Suprapubic skin (tissue), 4 donors: ENCODE measurements at regions not wholly inside any gene's neighbourhood (a gene's known extent, or its start where the extent isn't known, plus 50 kb on each side); places are given as distances from the start of the nearest gene placed in this dataset.

Experiments used
- DNase-seq, 2 donors: peaks; one replicate each; pipeline ENCODE4 v3.0.0-alpha.2; 2019; ENCODE audit warnings: low spot score in 2 of 2
- H3K27ac ChIP-seq: fragments of 200-600 bp; sonication (generic); one replicate; pipeline ENCODE4 v1.5.1; 2019
- H3K27me3 ChIP-seq: fragments of 200-600 bp; sonication (generic); one replicate; pipeline ENCODE4 v1.5.1; 2019
- H3K36me3 ChIP-seq: fragments of 200-600 bp; sonication (generic); one replicate; pipeline ENCODE4 v1.5.1; 2019
- H3K4me1 ChIP-seq: fragments of 200-600 bp; sonication (generic); one replicate; pipeline ENCODE4 v1.5.1; 2019
- H3K4me3 ChIP-seq: fragments of 200-600 bp; sonication (generic); one replicate; pipeline ENCODE4 v1.5.1; 2019; ENCODE audit warnings: mild to moderate bottlenecking
- H3K9me3 ChIP-seq: fragments of 200-600 bp; sonication (generic); one replicate; pipeline ENCODE4 v1.5.1; 2019
- CTCF ChIP-seq, 2 donors: fragments of 200-600 bp in 1 of 2; fragments of 450-650 bp in 1 of 2; sonication (generic) in 1 of 2; IDR thresholded peaks; one replicate each; pipeline ENCODE4 v1.5.1; 2016 to 2019; ENCODE audit warnings: antibody characterized with exemption in 2 of 2, mild to moderate bottlenecking in 1 of 2, moderate library complexity in 1 of 2
- EP300 ChIP-seq: sonication (generic); formaldehyde crosslinking; IDR thresholded peaks from one replicate; pipeline ENCODE4 v1.6.1; 2017; ENCODE audit warnings: antibody characterized with exemption
- POLR2A ChIP-seq, 2 donors: fragments of 450-650 bp; IDR thresholded peaks; one replicate each; pipeline ENCODE4 v1.6.1; 2017; ENCODE audit warnings: antibody characterized with exemption in 2 of 2, mild to moderate bottlenecking in 2 of 2, moderate library complexity in 2 of 2
- POLR2AphosphoS5 ChIP-seq, 3 donors: sonication (generic); formaldehyde crosslinking; IDR thresholded peaks; one replicate each; pipeline ENCODE4 v1.6.1; 2017; ENCODE audit warnings: antibody characterized with exemption in 3 of 3
- WGBS: methylation state at CpG from one replicate; pipeline ENCODE4 v1.1.5; 2018; 5-methylcytosine and 5-hydroxymethylcytosine counted together

DNA sequence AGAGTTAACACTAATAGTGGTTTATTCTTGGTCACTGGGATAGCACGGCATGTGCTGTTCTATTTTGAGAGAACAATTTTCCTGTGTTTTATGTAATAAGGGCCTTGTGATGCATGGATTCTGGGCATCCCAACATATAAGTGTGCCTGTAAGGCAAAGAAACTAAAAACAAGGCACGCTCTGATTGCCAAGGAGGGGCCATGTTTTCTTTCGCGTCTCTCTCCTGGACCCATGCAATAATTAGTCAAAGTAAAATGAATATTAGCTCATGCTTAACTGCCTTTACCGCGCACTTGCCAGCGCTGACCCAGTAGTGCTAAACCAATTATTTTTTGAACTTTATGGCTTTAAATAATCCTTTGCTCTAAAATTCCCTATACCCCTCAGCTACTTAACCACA is 140.9 kb downstream of the PSAT1 start:
- no peak overlapping the region for H3K27ac ChIP-seq
- 87% methylated on average over 7 of the region's 7 CpGs for WGBS
- H3K9me3 ChIP-seq: no peaks in the 10 kb centered on the region
- TF ChIP-seq EP300 (no peak), POLR2AphosphoS5 (IDR thresholded peaks at IDR 0.05) (no peak), CTCF (IDR thresholded peaks at IDR 0.05) (no peak), POLR2A (IDR thresholded peaks at IDR 0.05) (no peak)
- H3K27me3 ChIP-seq: peaks cover 3% of the 10 kb centered on the region
- H3K36me3 ChIP-seq: no peaks in the 10 kb centered on the region
- no peak for DNase-seq
- peaks cover 8% of the 10 kb centered on the region for H3K4me1 ChIP-seq
- H3K4me3 ChIP-seq: no peak overlapping the region

GRCh38 chr9:78438211-78438610 is 141.3 kb downstream of the PSAT1 start:
- H3K4me3 ChIP-seq: no peak overlapping the region

GRCh38 chr9:78438780-78439179 is 141.9 kb downstream of the PSAT1 start:
- 44% methylated on average over 9 of the region's 9 CpGs for WGBS
- no peak for DNase-seq
- Histone ChIP-seq H3K9me3 (no peaks in the 10 kb centered on the region), H3K4me3 (no peak overlapping the region), H3K27me3 (peaks cover 3% of the 10 kb centered on the region), H3K27ac (no peak overlapping the region), H3K36me3 (no peaks in the 10 kb centered on the region), H3K4me1 (peaks cover 8% of the 10 kb centered on the region)
- TF ChIP-seq POLR2A (IDR thresholded peaks at IDR 0.05) (no peak), EP300 (no peak), POLR2AphosphoS5 (IDR thresholded peaks at IDR 0.05) (no peak), CTCF (IDR thresholded peaks at IDR 0.05) (no peak)

More at GRCh38 chr9:78438211-78438610, 141.3 kb downstream of the PSAT1 start:
- 49% methylated on average over 6 of the region's 6 CpGs for WGBS
- Histone ChIP-seq H3K27me3 (peaks cover 3% of the 10 kb centered on the region), H3K4me1 (peaks cover 8% of the 10 kb centered on the region), H3K9me3 (no peaks in the 10 kb centered on the region), H3K27ac (no peak overlapping the region), H3K36me3 (no peaks in the 10 kb centered on the region)
- no peak for TF ChIP-seq CTCF (IDR thresholded peaks at IDR 0.05)
- no peak for TF ChIP-seq POLR2A (IDR thresholded peaks at IDR 0.05)
- no peak for TF ChIP-seq POLR2AphosphoS5 (IDR thresholded peaks at IDR 0.05)
- TF ChIP-seq EP300: no peak
- DNase-seq: no peak

GRCh38 chr9:78439190-78439865 is 142.4 kb downstream of the PSAT1 start:
- peak; percentile 90 for DNase-seq
- Histone ChIP-seq H3K9me3 (no peaks in the 10 kb centered on the region), H3K4me1 (peaks cover 8% of the 10 kb centered on the region), H3K27me3 (peaks cover 3% of the 10 kb centered on the region), H3K4me3 (no peak overlapping the region), H3K36me3 (no peaks in the 10 kb centered on the region), H3K27ac (no peak overlapping the region)
- WGBS: 5% methylated on average over 18 of the region's 23 CpGs
- peak; percentile 68 to 84 for TF ChIP-seq CTCF (IDR thresholded peaks at IDR 0.05)
- TF ChIP-seq POLR2AphosphoS5 (IDR thresholded peaks at IDR 0.05): no peak
- no peak for TF ChIP-seq POLR2A (IDR thresholded peaks at IDR 0.05)

DNA sequence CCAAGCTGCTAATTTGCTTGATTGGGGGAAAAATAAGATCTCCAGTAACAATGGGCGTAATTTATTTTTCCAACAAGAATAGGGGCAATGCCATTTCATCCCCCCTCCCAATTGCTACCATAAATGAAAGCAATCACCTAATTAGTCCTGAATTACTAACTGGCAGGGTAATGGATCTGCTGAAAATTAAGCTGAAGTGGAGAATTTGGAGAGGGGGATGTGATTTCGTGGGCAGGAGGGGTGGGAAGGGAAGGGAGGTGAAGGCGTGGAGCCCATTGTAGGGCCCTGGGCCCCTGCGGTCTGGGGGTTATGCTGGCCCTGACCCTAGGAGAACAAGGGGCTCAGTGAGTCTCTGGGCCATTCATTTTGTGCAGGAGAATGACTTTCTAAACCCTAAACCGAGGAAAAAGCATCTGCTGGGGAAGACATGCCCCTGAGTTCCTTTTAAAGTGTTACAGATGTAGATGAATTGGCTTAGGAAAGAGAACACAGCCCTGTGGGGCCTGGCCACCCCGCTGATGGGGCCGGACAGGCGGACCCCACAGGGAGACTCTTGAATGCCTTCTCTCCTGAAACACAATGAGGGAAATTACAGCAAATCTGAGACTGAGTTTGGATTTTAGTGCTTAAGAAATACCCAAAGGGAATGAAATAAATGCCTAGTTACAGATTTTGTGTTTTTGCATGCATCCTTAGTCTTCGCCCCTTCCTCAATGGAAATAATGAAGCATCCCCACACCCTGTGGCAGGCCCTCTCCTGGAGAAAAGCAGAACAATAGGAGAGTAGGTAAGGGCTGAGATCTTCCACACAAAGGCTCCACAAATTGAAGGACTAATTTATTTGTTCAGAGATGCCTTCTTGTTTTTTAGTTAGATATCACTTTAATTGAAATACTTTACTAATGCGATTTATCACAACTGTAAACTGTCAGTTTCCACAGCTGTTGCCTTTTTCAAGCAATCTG is 143.2 kb downstream of the PSAT1 start:
- 63% methylated on average over 10 of the region's 10 CpGs for WGBS
- Histone ChIP-seq H3K4me3 (no peak overlapping the region), H3K9me3 (no peaks in the 10 kb centered on the region), H3K27me3 (peaks cover 3% of the 10 kb centered on the region), H3K36me3 (no peaks in the 10 kb centered on the region), H3K27ac (no peak overlapping the region), H3K4me1 (peaks cover 8% of the 10 kb centered on the region)
- DNase-seq: no peak
- no peak for TF ChIP-seq POLR2AphosphoS5 (IDR thresholded peaks at IDR 0.05)
- TF ChIP-seq EP300: no peak
- TF ChIP-seq CTCF (IDR thresholded peaks at IDR 0.05): no peak
